HepG2 (cell line): ENCODE measurements at regions not wholly inside any gene's neighbourhood (a gene's known extent, or its start where the extent isn't known, plus 50 kb on each side); places are given as distances from the start of the nearest gene placed in this dataset.

ENCODE experiments used
- ATAC-seq: fragments of 200-7000 bp; cut with Tn5 transposase; 3 replicates; pipeline ENCODE4 v1.9.1; 2020; ENCODE audit warnings: mild to moderate bottlenecking, moderate library complexity
- BruUV-seq: library from RNA; stranded (reverse); fragments of 400-500 nt; replicated peaks from 2 replicates; lab custom pipeline; 2021; lab: Mats Ljungman, UMichigan
- CTCF ChIA-PET: fragments of 300-600 bp; formaldehyde crosslinking; extraction: SDS; loops from one replicate; lab custom pipeline; 2021; ENCODE audit warnings: low total read pairs, inconsistent platforms, low intra/inter-chr PET ratio; lab: Yijun Ruan, JAX
- POLR2A ChIA-PET: fragments of 350-600 bp; sonication (Branson Sonifier 250); formaldehyde crosslinking; loops from one replicate; lab custom pipeline; 2020; ENCODE audit warnings: antibody characterized with exemption, inconsistent platforms; lab: Yijun Ruan, JAX
- DNase-seq: peaks from one replicate; pipeline ENCODE4 v3.0.0-alpha.2; 2015; ENCODE audit warnings: low spot score
- FAIRE-seq: peaks from 3 replicates; lab custom pipeline; 2011; peaks lifted over from hg19 to GRCh38; lab: Jason Lieb, UNC
- H2AFZ ChIP-seq: one replicate; pipeline ENCODE4 v1.6.1; 2011; ENCODE audit warnings: low read length, inconsistent platforms
- H3K27ac ChIP-seq: fragments of 300-600 bp; 3 replicates; pipeline ENCODE4 v1.8.0; 2011; ENCODE audit warnings: mixed run types, mild to moderate bottlenecking, mixed read lengths, low read length, inconsistent platforms; ENCODE audit not compliant: insufficient read depth; ENCODE audit errors: extremely low read length
- H3K27me3 ChIP-seq, 2 experiments: fragments of 200-600 bp in 1 of 2; 2 replicates in 1 of 2; 3 replicates in 1 of 2; pipeline versions ENCODE4 v1.6.0 to v1.8.0; 2011; ENCODE audit warnings: low read length in 2 of 2, mild to moderate bottlenecking in 2 of 2, moderate library complexity in 2 of 2, inconsistent platforms in 1 of 2; ENCODE audit not compliant: insufficient read depth in 2 of 2, control insufficient read depth in 1 of 2
- H3K36me3 ChIP-seq, 2 experiments: fragments of 200-600 bp in 1 of 2; replicated peaks in 1 of 2; 2 replicates in 1 of 2; 3 replicates in 1 of 2; pipeline versions ENCODE4 v1.5.1 to v1.8.0; 2011; ENCODE audit warnings: low read length in 2 of 2, inconsistent platforms in 1 of 2; ENCODE audit not compliant: insufficient read depth in 2 of 2, control insufficient read depth in 1 of 2
- H3K4me1 ChIP-seq: 2 replicates; pipeline ENCODE4 v1.5.1; 2012; ENCODE audit warnings: low read length, inconsistent platforms; ENCODE audit not compliant: insufficient read depth
- H3K4me2 ChIP-seq: 2 replicates; pipeline ENCODE4 v1.6.0; 2011; ENCODE audit warnings: low read depth, low read length, inconsistent platforms
- H3K4me3 ChIP-seq, 3 experiments: fragments of 200-600 bp in 1 of 3; sonication (generic), shearing (Covaris generic) in 1 of 3; replicated peaks in 1 of 3; 2 replicates each; pipeline ENCODE4 v1.5.1; 2011 to 2016; ENCODE audit warnings: low read length in 3 of 3, inconsistent platforms in 2 of 3, low read depth in 2 of 3, mild to moderate bottlenecking in 2 of 3, control low read depth in 1 of 3, mixed read lengths in 1 of 3; ENCODE audit not compliant: insufficient read depth in 1 of 3
- H3K79me2 ChIP-seq: one replicate; pipeline ENCODE4 v1.6.1; 2011; ENCODE audit warnings: low read length, inconsistent platforms; ENCODE audit not compliant: insufficient read depth
- H3K9ac ChIP-seq: 2 replicates; pipeline ENCODE4 v1.6.0; 2011; ENCODE audit warnings: mild to moderate bottlenecking, low read depth, low read length, inconsistent platforms; ENCODE audit not compliant: insufficient read depth
- H3K9me3 ChIP-seq: 2 replicates; pipeline ENCODE4 v1.5.1; 2012; ENCODE audit warnings: mild to moderate bottlenecking, low read length
- H4K20me1 ChIP-seq: 2 replicates; pipeline ENCODE4 v1.6.0; 2011; ENCODE audit warnings: inconsistent platforms, mild to moderate bottlenecking, low read length, moderate library complexity; ENCODE audit not compliant: insufficient read depth
- HHEX ChIP-seq: IDR thresholded peaks from 2 replicates; pipeline ENCODE4 v1.6.1; 2016; ENCODE audit warnings: control low read depth
- HNRNPL ChIP-seq: fragments of 200-400 bp; formaldehyde crosslinking; IDR thresholded peaks from 2 replicates; pipeline ENCODE4 v1.6.1; 2017; ENCODE audit warnings: mild to moderate bottlenecking, low read depth, low read length
- MLLT10 ChIP-seq: sonication (generic); formaldehyde crosslinking; IDR thresholded peaks from 2 replicates; pipeline ENCODE4 v1.4.0; 2020; ENCODE audit warnings: missing genetic modification reagents
- ZBTB1 ChIP-seq: sonication (generic); formaldehyde crosslinking; IDR thresholded peaks from 2 replicates; pipeline ENCODE4 v1.4.0; 2020; ENCODE audit warnings: missing genetic modification reagents, borderline replicate concordance
- ZNF333 ChIP-seq: sonication (generic); formaldehyde crosslinking; IDR thresholded peaks from 2 replicates; pipeline ENCODE4 v1.4.0; 2020; ENCODE audit warnings: mild to moderate bottlenecking, missing genetic modification reagents, borderline replicate concordance
- ZNF354B ChIP-seq: sonication (generic); formaldehyde crosslinking; IDR thresholded peaks from 2 replicates; pipeline ENCODE4 v1.8.0; 2022; ENCODE audit warnings: mild to moderate bottlenecking, missing genetic modification reagents
- ZNF501 ChIP-seq: sonication (generic); formaldehyde crosslinking; IDR thresholded peaks from 2 replicates; pipeline ENCODE4 v1.5.1; 2020; ENCODE audit warnings: mild to moderate bottlenecking, moderate library complexity, missing genetic modification reagents
- WGBS: methylation state at CpG from one replicate; pipeline ENCODE4 v1.1.6; 2017; ENCODE audit warnings: low lambda C conversion rate; 5-methylcytosine and 5-hydroxymethylcytosine counted together
- in situ Hi-C: cut with HindIII; loops from 2 replicates; pipeline ENCODE4 v1.10.0; 2017; ENCODE audit warnings: low pct_unique_long_range_greater_than_20kb; ENCODE audit not compliant: extremely low pct_ligation_motif_present
- intact Hi-C: fragments of 100-400 bp; cut with micrococcal nuclease; formaldehyde crosslinking; loops from one replicate; pipeline ENCODE4 v1.10.0; 2022; ENCODE audit not compliant: unreplicated experiment
- TF ChIP-seq, protein P1 (sequence below): sonication (generic); formaldehyde crosslinking; IDR thresholded peaks from 2 replicates; pipeline ENCODE4 v1.4.0; 2020; ENCODE audit warnings: missing genetic modification reagents

DNA sequence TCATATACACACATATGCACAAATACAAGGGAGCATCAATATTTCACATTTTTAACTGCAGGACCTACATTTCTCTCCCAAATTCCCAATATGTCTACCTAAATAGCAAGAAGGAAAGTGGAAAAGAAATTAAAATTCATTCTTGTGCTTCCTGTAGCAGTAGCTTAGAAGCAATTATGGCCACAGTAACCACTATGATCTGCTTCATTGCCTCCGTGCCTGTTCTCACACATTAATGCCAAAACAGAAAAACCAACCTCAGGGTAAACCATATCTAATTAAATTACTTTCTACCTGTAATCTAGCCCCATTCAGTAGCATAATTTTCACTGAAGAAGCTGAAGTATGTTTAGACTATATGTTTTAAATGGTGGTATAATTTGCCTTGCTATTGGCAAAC is 55.2 kb downstream of the HYCC1 start:
- Histone ChIP-seq H3K4me2 (no peak overlapping the region), H3K4me1 (no peaks in the 10 kb centered on the region), H3K36me3 (peaks cover 2 to 8% of the 10 kb centered on the region in 2 experiments; a peak in 4 of 5 replicates), H3K27ac (no peak overlapping the region), H3K4me3 (no peak overlapping the region), H4K20me1 (no peaks in the 10 kb centered on the region), H3K9ac (no peak overlapping the region), H3K79me2 (no peaks in the 10 kb centered on the region), H3K27me3 (no peaks in the 10 kb centered on the region), H2AFZ (no peak overlapping the region), H3K9me3 (no peaks in the 10 kb centered on the region)
- intact Hi-C loops, result no loop called here
- ChIA-PET POLR2A (no interaction called here), CTCF (no interaction called here)
- FAIRE-seq (no peak), ATAC-seq (no peak), DNase-seq (no peak)
- no TSS peak for BruUV-seq
- WGBS, result 94% methylated on average over 1 of the region's 1 CpG
- in situ Hi-C loops, result no loop called here
- TF ChIP-seq ZBTB1, result no peak
- no peak for TF ChIP-seq MLLT10
- TF ChIP-seq ZNF333 (CRISPR knock-in tag), result no peak
- no peak for TF ChIP-seq ZNF501 (CRISPR knock-in tag)
- TF ChIP-seq, protein P1, sequence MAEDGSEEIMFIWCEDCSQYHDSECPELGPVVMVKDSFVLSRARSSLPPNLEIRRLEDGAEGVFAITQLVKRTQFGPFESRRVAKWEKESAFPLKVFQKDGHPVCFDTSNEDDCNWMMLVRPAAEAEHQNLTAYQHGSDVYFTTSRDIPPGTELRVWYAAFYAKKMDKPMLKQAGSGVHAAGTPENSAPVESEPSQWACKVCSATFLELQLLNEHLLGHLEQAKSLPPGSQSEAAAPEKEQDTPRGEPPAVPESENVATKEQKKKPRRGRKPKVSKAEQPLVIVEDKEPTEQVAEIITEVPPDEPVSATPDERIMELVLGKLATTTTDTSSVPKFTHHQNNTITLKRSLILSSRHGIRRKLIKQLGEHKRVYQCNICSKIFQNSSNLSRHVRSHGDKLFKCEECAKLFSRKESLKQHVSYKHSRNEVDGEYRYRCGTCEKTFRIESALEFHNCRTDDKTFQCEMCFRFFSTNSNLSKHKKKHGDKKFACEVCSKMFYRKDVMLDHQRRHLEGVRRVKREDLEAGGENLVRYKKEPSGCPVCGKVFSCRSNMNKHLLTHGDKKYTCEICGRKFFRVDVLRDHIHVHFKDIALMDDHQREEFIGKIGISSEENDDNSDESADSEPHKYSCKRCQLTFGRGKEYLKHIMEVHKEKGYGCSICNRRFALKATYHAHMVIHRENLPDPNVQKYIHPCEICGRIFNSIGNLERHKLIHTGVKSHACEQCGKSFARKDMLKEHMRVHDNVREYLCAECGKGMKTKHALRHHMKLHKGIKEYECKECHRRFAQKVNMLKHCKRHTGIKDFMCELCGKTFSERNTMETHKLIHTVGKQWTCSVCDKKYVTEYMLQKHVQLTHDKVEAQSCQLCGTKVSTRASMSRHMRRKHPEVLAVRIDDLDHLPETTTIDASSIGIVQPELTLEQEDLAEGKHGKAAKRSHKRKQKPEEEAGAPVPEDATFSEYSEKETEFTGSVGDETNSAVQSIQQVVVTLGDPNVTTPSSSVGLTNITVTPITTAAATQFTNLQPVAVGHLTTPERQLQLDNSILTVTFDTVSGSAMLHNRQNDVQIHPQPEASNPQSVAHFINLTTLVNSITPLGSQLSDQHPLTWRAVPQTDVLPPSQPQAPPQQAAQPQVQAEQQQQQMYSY, result no peak
- TF ChIP-seq HHEX (CRISPR knock-in tag), result no peak
- no peak for TF ChIP-seq ZNF354B (CRISPR knock-in tag)
- TF ChIP-seq HNRNPL, result no peak
